ENCODE measurements at regions not wholly inside any gene's neighbourhood (a gene's known extent, or its start where the extent isn't known, plus 50 kb on each side); places are given as distances from the start of the nearest gene placed in this dataset.

DNA sequence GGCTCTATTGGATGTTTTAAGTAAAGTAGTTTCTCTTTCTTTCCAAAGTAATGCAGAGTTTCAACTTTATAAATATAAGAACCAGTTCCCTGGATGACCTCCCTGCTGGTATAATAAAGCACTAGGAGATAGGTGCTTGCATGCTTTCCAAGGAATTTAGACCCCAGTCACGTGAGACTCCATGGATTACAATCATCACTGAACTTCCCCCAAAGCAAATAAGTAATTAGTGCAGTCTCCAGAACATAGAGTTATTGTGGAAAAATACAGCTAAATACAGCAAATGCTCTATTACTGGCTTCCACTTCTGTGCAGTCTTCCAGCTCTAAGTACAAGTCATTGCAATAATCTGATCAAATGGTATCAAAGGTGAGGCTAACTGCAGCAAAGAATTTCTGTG, 220.2 kb upstream of the STEAP1 start:
- DNase-seq (ENCODE audit: low spot score) = no peak
- TF ChIP-seq, protein P1, sequence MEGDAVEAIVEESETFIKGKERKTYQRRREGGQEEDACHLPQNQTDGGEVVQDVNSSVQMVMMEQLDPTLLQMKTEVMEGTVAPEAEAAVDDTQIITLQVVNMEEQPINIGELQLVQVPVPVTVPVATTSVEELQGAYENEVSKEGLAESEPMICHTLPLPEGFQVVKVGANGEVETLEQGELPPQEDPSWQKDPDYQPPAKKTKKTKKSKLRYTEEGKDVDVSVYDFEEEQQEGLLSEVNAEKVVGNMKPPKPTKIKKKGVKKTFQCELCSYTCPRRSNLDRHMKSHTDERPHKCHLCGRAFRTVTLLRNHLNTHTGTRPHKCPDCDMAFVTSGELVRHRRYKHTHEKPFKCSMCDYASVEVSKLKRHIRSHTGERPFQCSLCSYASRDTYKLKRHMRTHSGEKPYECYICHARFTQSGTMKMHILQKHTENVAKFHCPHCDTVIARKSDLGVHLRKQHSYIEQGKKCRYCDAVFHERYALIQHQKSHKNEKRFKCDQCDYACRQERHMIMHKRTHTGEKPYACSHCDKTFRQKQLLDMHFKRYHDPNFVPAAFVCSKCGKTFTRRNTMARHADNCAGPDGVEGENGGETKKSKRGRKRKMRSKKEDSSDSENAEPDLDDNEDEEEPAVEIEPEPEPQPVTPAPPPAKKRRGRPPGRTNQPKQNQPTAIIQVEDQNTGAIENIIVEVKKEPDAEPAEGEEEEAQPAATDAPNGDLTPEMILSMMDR (IDR thresholded peaks at IDR 0.05; ENCODE audit: borderline replicate concordance, control extremely low read depth, extremely low read depth, insufficient read depth, missing control alignments) = no peak
- in situ Hi-C loops (cut with MboI; ENCODE audit: low sequenced_read_pairs, unreplicated experiment) = no loop called here

DNA sequence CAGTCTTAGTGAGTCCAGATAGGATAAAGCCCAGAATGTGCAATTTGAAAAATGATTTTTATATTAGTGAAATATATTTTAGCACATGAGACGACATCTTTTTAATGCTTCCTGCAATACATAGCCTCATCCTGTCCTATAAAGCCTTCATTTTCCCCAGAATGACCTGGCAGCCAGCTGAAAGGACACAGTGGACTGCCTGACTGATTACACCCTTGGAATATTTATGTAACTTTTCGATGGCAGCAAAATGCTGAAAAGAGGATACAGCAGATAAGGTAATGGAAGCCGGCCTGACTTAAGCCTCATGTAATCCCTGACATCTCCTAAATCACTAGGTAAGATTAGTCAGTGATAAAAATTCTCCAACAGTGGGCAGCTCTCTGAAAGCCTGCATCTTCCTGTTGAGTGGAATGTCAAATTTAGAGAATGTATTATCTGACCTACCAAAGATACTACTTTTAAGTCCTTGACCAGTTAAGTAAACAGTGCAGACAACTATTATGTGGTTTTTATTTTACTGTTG, 210.7 kb upstream of the STEAP1 start:
- in situ Hi-C loops (cut with MboI; ENCODE audit: low sequenced_read_pairs, unreplicated experiment) = no loop called here
- TF ChIP-seq, protein P1 (IDR thresholded peaks at IDR 0.05; ENCODE audit: borderline replicate concordance, control extremely low read depth, extremely low read depth, insufficient read depth, missing control alignments) = no peak
- no peak for DNase-seq (ENCODE audit: low spot score)

DNA sequence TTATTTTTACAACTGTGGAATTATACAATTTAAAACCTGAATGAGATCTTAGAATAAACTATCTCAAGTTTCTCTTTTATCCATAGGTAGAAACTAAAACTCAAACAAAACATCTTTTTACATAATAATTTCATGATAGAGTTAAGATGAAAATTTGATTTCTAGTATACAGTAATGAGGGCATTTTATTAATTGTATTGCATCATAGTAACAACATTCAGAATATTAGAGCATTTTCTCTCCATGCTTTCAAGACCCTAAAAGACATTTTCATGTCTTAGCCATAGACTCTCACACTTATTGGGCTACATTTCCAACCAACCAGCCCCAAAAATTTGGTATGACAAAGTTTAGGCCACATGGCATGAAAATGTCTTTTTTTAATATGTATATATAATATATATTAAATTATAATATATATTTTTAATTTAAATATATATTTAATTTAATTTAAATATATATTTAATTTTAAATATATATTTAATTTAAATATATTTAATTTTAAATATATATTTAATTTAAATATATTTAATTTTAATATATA, 195.7 kb upstream of the STEAP1 start:
- no peak for DNase-seq (ENCODE audit: low spot score)
- TF ChIP-seq, protein P1 (IDR thresholded peaks at IDR 0.05; ENCODE audit: borderline replicate concordance, control extremely low read depth, extremely low read depth, insufficient read depth, missing control alignments) = no peak
- in situ Hi-C loops (cut with MboI; ENCODE audit: low sequenced_read_pairs, unreplicated experiment) = no loop called here

DNA sequence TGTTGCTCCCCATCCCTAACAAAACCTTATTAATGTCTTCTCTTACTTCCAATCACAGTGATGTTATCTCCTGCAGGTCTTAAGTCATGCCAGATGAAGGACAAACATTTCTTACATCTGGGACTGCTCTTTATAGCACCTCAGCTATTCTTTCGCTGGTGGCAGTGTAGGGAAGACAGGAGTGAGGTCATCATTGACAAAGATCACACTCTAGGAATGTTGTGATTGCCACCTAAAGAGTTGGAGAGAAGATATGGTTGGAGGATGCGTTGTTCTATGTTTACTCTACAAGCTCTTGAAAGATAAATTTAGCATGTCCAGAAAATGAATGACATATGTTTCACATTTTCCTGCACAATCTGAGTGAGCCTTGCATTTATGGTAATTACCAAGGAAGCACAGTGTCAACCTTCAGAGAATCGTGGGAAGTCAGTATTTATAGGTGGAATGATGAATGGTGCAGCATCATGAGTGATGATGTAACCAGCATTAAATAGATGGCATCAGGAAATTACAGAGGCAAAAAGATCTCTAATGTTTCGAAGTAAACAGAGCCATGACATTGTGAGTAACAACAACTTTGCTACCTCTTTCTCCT, 188.1 kb upstream of the STEAP1 start:
- in situ Hi-C loops (cut with MboI; ENCODE audit: low sequenced_read_pairs, unreplicated experiment) = no loop called here

DNA sequence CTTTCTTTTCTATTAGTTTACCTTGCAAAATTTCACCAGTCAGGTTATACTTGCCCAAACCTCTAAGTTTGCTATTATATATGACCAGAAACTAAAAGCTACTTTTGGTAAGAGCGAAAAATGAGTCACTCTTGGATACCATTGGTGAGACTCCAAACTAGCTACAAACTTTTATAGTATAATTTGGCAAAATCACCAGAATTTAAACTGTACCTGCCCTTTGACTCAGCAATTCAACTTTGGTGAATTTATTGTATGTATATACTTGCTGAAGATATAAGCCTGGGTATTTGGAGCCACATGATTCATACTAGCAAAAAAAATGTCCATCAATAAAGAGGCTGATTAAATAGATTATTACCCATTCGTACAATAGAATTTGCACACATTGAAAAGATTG, 178.7 kb upstream of the STEAP1 start:
- in situ Hi-C loops (cut with MboI; ENCODE audit: low sequenced_read_pairs, unreplicated experiment) = no loop called here
- TF ChIP-seq, protein P1 (IDR thresholded peaks at IDR 0.05; ENCODE audit: borderline replicate concordance, control extremely low read depth, extremely low read depth, insufficient read depth, missing control alignments) = no peak
- no peak for DNase-seq (ENCODE audit: low spot score)

More for the DNA sequence above, 188.1 kb upstream of the STEAP1 start:
- TF ChIP-seq, protein P1 (IDR thresholded peaks at IDR 0.05; ENCODE audit: borderline replicate concordance, control extremely low read depth, extremely low read depth, insufficient read depth, missing control alignments) = no peak
- no peak for DNase-seq (ENCODE audit: low spot score)

DNA sequence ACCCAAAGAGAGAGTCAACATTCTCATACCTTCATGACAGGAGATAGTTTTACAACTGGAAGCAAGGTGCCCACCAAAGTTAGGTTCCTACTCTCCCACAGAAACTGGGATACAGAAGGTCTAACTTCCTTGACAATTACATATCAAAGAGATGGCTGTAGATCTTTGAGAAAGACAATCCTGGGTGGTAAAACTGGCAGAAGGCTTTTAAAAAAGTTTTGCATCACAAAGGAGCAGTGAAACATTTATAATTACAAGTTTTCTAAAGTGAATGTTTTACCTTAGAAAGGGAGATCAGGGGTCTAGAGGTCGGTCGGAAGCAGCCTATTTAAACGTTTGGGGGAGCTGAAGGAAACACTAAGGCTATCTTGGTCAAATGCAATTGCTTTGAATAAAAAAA, 166.6 kb upstream of the STEAP1 start:
- in situ Hi-C loops (cut with MboI; ENCODE audit: low sequenced_read_pairs, unreplicated experiment) = no loop called here
- DNase-seq (ENCODE audit: low spot score) = no peak
- TF ChIP-seq, protein P1 (IDR thresholded peaks at IDR 0.05; ENCODE audit: borderline replicate concordance, control extremely low read depth, extremely low read depth, insufficient read depth, missing control alignments) = no peak

Measured in GM13976 (cell line).